ENCODE measurements at regions not wholly inside any gene's neighbourhood (a gene's known extent, or its start where the extent isn't known, plus 50 kb on each side); places are given as distances from the start of the nearest gene placed in this dataset.
"Not testable (repeated sequence)": the region's sequence is repeated elsewhere in the genome, so short reads cannot be mapped to it uniquely, and the experiment has no call there.

GRCh38 chr4:119437515-119437914 lies 115.6 kb upstream of the FABP2 start:
- H3K27me3 ChIP-seq; H3K27me3 Mint-ChIP-seq (ENCODE audit: insufficient read depth, low read depth); H3K79me2 ChIP-seq (ENCODE audit: low read depth); H3K9me3 ChIP-seq (ENCODE audit: low read depth); DNase-seq (ENCODE audit: low spot score); H3K9me3 Mint-ChIP-seq; H3K4me3 Mint-ChIP-seq; H3K36me3 Mint-ChIP-seq; H3F3A ChIP-seq (ENCODE audit: low read depth); H2AFZ ChIP-seq (replicated peaks); H3K9ac ChIP-seq; H3K4me1 ChIP-seq; H3K27ac Mint-ChIP-seq; H3K36me3 ChIP-seq; H3K4me3 ChIP-seq; H3K4me1 Mint-ChIP-seq; H4K20me1 ChIP-seq (ENCODE audit: low read depth); H3K4me2 ChIP-seq; H3K27ac ChIP-seq: not testable (repeated sequence)

- H3K4me1 Mint-ChIP-seq; H3K36me3 Mint-ChIP-seq; H3K4me3 Mint-ChIP-seq; H3K4me1 ChIP-seq; H3K4me3 ChIP-seq; DNase-seq (ENCODE audit: low spot score); H3K36me3 ChIP-seq; H3K27ac ChIP-seq; H4K20me1 ChIP-seq (ENCODE audit: low read depth); H3K79me2 ChIP-seq (ENCODE audit: low read depth); H3K9me3 ChIP-seq (ENCODE audit: low read depth); H3K9ac ChIP-seq; H3K4me2 ChIP-seq; H2AFZ ChIP-seq (replicated peaks); H3K27me3 Mint-ChIP-seq (ENCODE audit: insufficient read depth, low read depth); H3K9me3 Mint-ChIP-seq; H3F3A ChIP-seq (ENCODE audit: low read depth); H3K27ac Mint-ChIP-seq; H3K27me3 ChIP-seq: not testable (repeated sequence)
These were observed 86.8 kb upstream of the FABP2 start for GRCh38 chr4:119408561-119409224.

DNA sequence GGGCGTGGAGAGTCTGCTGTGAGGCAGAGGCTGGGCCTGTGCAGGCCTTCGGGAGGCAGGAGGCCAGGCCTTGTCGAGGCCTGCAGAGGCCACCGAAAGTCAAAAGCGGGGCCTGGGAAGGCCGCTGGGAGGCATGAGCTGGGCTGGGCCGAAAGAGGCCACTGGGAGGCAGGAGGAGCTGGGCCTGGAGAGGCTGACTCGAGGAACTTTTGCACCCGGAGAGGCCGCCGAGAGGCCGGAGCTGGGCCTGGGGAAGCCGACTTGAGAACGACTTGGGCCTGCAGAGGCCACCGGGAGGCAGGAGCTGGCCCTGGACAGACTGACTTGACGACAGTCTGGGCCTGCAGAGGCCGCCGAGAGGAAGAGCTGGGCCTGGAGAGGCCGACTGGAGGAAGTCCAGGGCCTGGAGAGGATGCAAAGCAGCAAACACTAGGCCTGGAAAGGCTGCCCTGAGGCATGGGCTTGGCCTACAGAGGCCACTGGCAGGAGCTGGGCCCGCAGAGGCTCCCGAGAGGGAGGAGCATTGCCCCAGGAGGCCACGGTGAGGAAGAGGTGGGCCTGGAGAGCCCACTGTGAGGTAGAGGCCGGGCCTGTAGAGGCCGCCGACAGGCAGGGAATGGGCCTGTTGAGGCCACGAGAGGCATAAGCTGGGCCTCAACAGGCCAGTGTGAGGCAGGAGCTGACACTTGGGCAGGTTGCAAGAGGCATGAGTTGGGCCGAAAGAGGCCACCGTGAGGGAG lies 85.0 kb upstream of the FABP2 start:
- H3K4me3 ChIP-seq; DNase-seq (ENCODE audit: low spot score); H3K27me3 Mint-ChIP-seq (ENCODE audit: insufficient read depth, low read depth); H3K9ac ChIP-seq; H3K9me3 ChIP-seq (ENCODE audit: low read depth); H2AFZ ChIP-seq (replicated peaks); H3K4me3 Mint-ChIP-seq; H3K4me2 ChIP-seq; H4K20me1 ChIP-seq (ENCODE audit: low read depth); H3K27me3 ChIP-seq; H3K36me3 Mint-ChIP-seq; H3F3A ChIP-seq (ENCODE audit: low read depth); H3K27ac ChIP-seq; H3K79me2 ChIP-seq (ENCODE audit: low read depth); H3K27ac Mint-ChIP-seq; H3K4me1 Mint-ChIP-seq; H3K9me3 Mint-ChIP-seq; H3K36me3 ChIP-seq; H3K4me1 ChIP-seq: not testable (repeated sequence)

DNA sequence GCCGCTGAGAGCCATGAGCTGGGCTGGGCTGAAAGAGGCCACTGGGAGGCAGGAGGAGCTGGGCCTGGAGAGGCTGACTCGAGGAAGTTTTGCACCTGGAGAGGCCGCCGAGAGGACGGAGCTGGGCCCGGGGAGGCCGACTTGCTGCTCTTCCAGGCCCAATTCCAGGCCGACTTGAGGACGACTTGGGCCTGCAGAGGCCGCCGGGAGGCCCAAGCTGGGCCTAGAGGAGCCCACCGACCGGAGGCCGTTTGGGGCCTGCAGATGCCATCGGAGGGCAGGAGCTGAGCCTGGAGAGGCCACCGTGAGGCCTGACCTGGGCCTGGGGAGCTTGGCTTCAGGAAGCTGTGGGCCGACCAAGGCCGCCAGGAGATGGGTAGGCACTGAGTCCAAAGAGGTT lies 84.1 kb upstream of the FABP2 start:
- H3K36me3 ChIP-seq, H3K27ac ChIP-seq: not testable (repeated sequence)

GRCh38 chr4:119402322-119403308 lies 80.7 kb upstream of the FABP2 start:
- not testable (repeated sequence) for H3K36me3 ChIP-seq; H3K9me3 ChIP-seq (ENCODE audit: low read depth); H3K27me3 ChIP-seq; H3K4me2 ChIP-seq; H3K36me3 Mint-ChIP-seq; DNase-seq (ENCODE audit: low spot score); H3K27me3 Mint-ChIP-seq (ENCODE audit: insufficient read depth, low read depth); H3K9ac ChIP-seq; H3K9me3 Mint-ChIP-seq; H3K27ac ChIP-seq; H3K79me2 ChIP-seq (ENCODE audit: low read depth); H2AFZ ChIP-seq (replicated peaks); H4K20me1 ChIP-seq (ENCODE audit: low read depth); H3K4me3 Mint-ChIP-seq; H3K4me1 Mint-ChIP-seq; H3F3A ChIP-seq (ENCODE audit: low read depth); H3K4me1 ChIP-seq; H3K27ac Mint-ChIP-seq; H3K4me3 ChIP-seq

More for the DNA sequence above, 84.1 kb upstream of the FABP2 start:
- not testable (repeated sequence) for H4K20me1 ChIP-seq (ENCODE audit: low read depth); H3K27ac Mint-ChIP-seq; H3K4me3 Mint-ChIP-seq; H3K36me3 Mint-ChIP-seq; H2AFZ ChIP-seq (replicated peaks); H3F3A ChIP-seq (ENCODE audit: low read depth); H3K9me3 ChIP-seq (ENCODE audit: low read depth); H3K79me2 ChIP-seq (ENCODE audit: low read depth); H3K27me3 Mint-ChIP-seq (ENCODE audit: insufficient read depth, low read depth); H3K9me3 Mint-ChIP-seq; H3K27me3 ChIP-seq; H3K4me1 Mint-ChIP-seq; DNase-seq (ENCODE audit: low spot score); H3K9ac ChIP-seq; H3K4me2 ChIP-seq; H3K4me3 ChIP-seq; H3K4me1 ChIP-seq

DNA sequence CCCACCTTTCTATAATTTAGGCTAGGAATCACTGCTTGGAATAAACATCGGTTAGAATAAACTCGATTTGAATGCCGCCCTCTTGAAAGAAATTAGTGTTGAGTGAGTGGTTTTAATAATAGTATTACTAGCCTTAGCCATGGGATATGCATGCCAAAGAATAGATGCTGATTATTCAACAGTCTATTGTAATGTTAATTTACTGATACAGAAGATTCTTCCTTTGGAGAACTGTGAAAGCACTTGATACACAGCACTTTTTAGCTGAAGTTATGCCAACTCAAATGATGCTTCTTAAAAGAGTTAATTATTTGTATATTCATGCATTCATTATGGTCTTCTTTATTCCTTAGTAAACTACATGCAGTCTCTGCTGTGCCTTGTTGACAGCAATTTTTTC lies 73.8 kb upstream of the FABP2 start:
- not testable (repeated sequence) for H3K79me2 ChIP-seq (ENCODE audit: low read depth); H2AFZ ChIP-seq (replicated peaks); DNase-seq (ENCODE audit: low spot score); H3K4me3 ChIP-seq; H3K36me3 Mint-ChIP-seq; H3K27ac Mint-ChIP-seq; H3K4me1 ChIP-seq; H3F3A ChIP-seq (ENCODE audit: low read depth); H3K4me2 ChIP-seq; H3K36me3 ChIP-seq; H3K27ac ChIP-seq; H3K27me3 ChIP-seq; H3K9me3 Mint-ChIP-seq; H3K4me3 Mint-ChIP-seq; H3K9me3 ChIP-seq (ENCODE audit: low read depth); H4K20me1 ChIP-seq (ENCODE audit: low read depth); H3K4me1 Mint-ChIP-seq; H3K27me3 Mint-ChIP-seq (ENCODE audit: insufficient read depth, low read depth); H3K9ac ChIP-seq

Data from neural progenitor cell (in vitro differentiated cells).